Testis (tissue), 2 donors: ENCODE measurements at regions not wholly inside any gene's neighbourhood (a gene's known extent, or its start where the extent isn't known, plus 50 kb on each side); places are given as distances from the start of the nearest gene placed in this dataset.

ENCODE experiments used
- POLR2A ChIP-seq: fragments of 450-650 bp; IDR thresholded peaks from one replicate; pipeline ENCODE4 v1.6.1; 2017; ENCODE audit warnings: antibody characterized with exemption, mild to moderate bottlenecking, moderate library complexity
- TF ChIP-seq, protein P1 (sequence below), 3 experiments: fragments of 450-650 bp in 2 of 3; fragments of 200-600 bp in 1 of 3; sonication (generic) in 1 of 3; IDR thresholded peaks; one replicate each; pipeline ENCODE4 v1.5.1; 2016 to 2019; ENCODE audit warnings: antibody characterized with exemption in 3 of 3, mild to moderate bottlenecking in 2 of 3, moderate library complexity in 1 of 3

DNA sequence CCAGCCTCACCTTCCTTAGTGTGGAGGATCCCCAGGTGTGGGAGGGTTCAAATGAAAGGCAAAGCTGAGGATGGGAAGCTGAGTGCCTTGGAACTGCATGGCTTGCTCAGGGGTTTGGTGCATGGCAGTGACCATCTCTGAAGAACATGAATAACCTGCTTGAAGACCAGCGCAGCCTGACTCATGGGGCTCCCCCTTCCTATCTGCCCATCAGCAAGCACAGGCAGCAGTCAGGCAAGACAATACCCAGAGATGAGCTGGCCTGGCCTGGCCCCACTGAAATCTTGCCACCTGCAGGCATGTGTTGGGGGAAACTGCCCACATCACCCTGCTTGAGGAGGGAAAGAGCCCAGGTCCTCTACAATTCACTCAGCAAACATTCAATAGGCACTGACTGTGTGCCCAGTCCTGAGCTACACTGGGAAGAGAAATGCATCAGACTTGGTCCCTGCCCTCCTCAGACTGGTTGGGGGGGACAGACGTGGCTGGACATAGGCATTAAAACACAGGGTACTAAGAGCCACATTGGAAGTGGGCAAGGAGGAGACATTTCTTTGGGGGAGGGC is 105.0 kb upstream of the ALDH1B1 start:
- TF ChIP-seq, protein P1, sequence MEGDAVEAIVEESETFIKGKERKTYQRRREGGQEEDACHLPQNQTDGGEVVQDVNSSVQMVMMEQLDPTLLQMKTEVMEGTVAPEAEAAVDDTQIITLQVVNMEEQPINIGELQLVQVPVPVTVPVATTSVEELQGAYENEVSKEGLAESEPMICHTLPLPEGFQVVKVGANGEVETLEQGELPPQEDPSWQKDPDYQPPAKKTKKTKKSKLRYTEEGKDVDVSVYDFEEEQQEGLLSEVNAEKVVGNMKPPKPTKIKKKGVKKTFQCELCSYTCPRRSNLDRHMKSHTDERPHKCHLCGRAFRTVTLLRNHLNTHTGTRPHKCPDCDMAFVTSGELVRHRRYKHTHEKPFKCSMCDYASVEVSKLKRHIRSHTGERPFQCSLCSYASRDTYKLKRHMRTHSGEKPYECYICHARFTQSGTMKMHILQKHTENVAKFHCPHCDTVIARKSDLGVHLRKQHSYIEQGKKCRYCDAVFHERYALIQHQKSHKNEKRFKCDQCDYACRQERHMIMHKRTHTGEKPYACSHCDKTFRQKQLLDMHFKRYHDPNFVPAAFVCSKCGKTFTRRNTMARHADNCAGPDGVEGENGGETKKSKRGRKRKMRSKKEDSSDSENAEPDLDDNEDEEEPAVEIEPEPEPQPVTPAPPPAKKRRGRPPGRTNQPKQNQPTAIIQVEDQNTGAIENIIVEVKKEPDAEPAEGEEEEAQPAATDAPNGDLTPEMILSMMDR (IDR thresholded peaks at IDR 0.05), result no peak
- TF ChIP-seq POLR2A, result no peak
